Mucosa of descending colon (tissue), 3 donors: ENCODE measurements at regions not wholly inside any gene's neighbourhood (a gene's known extent, or its start where the extent isn't known, plus 50 kb on each side); places are given as distances from the start of the nearest gene placed in this dataset.

Experiments
- ATAC-seq: fragments of 200-7000 bp; cut with Tn5 transposase; one replicate; pipeline ENCODE4 v1.9.1; 2020; ENCODE audit warnings: mild to moderate bottlenecking, moderate library complexity
- DNase-seq, 3 donors: peaks; one replicate each; pipeline ENCODE4 v3.0.0-alpha.2; 2020
- H3K36me3 ChIP-seq: fragments of 200-600 bp; one replicate; pipeline ENCODE4 v1.8.0; 2021; ENCODE audit warnings: low read depth, mild to moderate bottlenecking
- H3K4me1 ChIP-seq: fragments of 200-600 bp; one replicate; pipeline ENCODE4 v1.8.0; 2021; ENCODE audit warnings: low read depth, mild to moderate bottlenecking
- H3K4me3 ChIP-seq: fragments of 200-600 bp; one replicate; pipeline ENCODE4 v1.8.0; 2021; ENCODE audit warnings: mild to moderate bottlenecking
- H3K9me3 ChIP-seq: fragments of 200-600 bp; one replicate; pipeline ENCODE4 v1.8.0; 2021; ENCODE audit warnings: mild to moderate bottlenecking
- intact Hi-C, 2 donors: fragments of 100-400 bp; cut with DNase I in 1 of 2; cut with micrococcal nuclease in 1 of 2; formaldehyde crosslinking; loops; one replicate each; pipeline versions ENCODE4 v1.11.0 to v1.11.1; 2022; cut with DNase I, micrococcal nuclease
- TF ChIP-seq, protein P1 (sequence below): fragments of 200-600 bp; IDR thresholded peaks from one replicate; pipeline ENCODE4 v1.8.0; 2022; ENCODE audit warnings: antibody characterized with exemption, mild to moderate bottlenecking
- donor health status: DM: no; HTN: no; CAD: no; lungs with moderate emphysema.
- donor health status: DM: no; HTN: no; CAD: no.
- donor health status: DM: no; HTN: yes; CAD: no.

- TF ChIP-seq, protein P1, sequence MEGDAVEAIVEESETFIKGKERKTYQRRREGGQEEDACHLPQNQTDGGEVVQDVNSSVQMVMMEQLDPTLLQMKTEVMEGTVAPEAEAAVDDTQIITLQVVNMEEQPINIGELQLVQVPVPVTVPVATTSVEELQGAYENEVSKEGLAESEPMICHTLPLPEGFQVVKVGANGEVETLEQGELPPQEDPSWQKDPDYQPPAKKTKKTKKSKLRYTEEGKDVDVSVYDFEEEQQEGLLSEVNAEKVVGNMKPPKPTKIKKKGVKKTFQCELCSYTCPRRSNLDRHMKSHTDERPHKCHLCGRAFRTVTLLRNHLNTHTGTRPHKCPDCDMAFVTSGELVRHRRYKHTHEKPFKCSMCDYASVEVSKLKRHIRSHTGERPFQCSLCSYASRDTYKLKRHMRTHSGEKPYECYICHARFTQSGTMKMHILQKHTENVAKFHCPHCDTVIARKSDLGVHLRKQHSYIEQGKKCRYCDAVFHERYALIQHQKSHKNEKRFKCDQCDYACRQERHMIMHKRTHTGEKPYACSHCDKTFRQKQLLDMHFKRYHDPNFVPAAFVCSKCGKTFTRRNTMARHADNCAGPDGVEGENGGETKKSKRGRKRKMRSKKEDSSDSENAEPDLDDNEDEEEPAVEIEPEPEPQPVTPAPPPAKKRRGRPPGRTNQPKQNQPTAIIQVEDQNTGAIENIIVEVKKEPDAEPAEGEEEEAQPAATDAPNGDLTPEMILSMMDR, result no peak
- H3K9me3 ChIP-seq, result no peaks in the 10 kb centered on the region
- no peak overlapping the region for H3K4me3 ChIP-seq
- intact Hi-C loops, result loop anchor here (10.0 kb wide), 2 partner anchors 89 to 99 kb away; partner anchors contain the start of gene SVIL (in 1 of the 2)
- ATAC-seq, result no peak
- DNase-seq, result peak in 1 of 3 donors; percentile 34
- H3K4me1 ChIP-seq, result peaks cover 21% of the 10 kb centered on the region
- no peaks in the 10 kb centered on the region for H3K36me3 ChIP-seq
Observed at GRCh38 chr10:29733323-29733722, 98.6 kb upstream of the SVIL start.

DNA sequence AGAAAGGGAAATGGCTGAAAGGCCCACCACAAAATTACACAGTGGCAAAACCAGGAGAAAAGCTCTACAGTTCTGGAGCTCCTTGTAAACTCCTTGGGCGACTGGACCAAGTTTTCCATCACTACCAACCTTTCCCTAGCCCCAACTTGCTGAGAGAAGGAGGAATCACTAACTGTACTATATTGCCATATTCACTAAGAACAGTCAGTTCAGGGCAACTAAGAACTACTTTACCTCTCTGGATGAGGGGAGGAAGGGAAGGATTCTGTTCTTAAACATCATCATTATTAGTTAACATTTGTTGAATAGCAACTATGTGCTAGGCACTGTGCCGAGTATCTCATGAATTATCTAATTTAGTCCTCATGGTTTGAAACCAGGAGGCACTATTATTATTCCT is 98.1 kb upstream of the SVIL start:
- ATAC-seq, result no peak
- Histone ChIP-seq H3K36me3 (no peaks in the 10 kb centered on the region), H3K9me3 (no peaks in the 10 kb centered on the region), H3K4me1 (peaks cover 21% of the 10 kb centered on the region), H3K4me3 (no peak overlapping the region)
- DNase-seq, result no peak
- intact Hi-C loops, result loop anchor here (10.0 kb wide), 2 partner anchors 88 to 98 kb away; partner anchors contain the start of gene SVIL (in 1 of the 2)
- TF ChIP-seq, protein P1, result no peak

DNA sequence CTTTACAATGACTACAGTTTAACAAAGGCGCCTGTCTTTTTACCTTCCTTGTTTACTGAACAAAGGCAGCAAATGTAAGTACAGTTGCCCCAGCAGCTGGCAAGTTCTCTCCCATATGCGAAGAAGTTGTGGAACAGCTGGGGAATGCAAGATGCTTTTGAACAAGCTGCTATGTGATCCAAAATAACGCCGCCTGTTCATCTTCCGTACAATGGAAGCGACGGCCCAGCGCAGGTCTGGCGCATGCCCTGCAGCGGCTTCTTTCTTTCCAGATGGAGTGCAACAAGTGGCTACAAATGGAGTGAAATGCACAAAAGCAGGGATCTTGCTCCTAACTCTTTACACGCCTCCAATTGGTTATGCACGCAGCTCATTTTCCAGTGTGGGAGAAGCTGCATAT is 97.0 kb upstream of the SVIL start:
- H3K9me3 ChIP-seq, result no peaks in the 10 kb centered on the region
- peak in 2 of 3 donors; percentile 33 to 50 for DNase-seq
- no peaks in the 10 kb centered on the region for H3K36me3 ChIP-seq
- H3K4me1 ChIP-seq, result peaks cover 21% of the 10 kb centered on the region
- no peak overlapping the region for H3K4me3 ChIP-seq
- TF ChIP-seq, protein P1, result no peak
- peak; percentile 1 for ATAC-seq
- intact Hi-C loops, result loop anchor here (10.0 kb wide), 2 partner anchors 87 to 97 kb away; partner anchors contain the start of gene SVIL (in 1 of the 2)

DNA sequence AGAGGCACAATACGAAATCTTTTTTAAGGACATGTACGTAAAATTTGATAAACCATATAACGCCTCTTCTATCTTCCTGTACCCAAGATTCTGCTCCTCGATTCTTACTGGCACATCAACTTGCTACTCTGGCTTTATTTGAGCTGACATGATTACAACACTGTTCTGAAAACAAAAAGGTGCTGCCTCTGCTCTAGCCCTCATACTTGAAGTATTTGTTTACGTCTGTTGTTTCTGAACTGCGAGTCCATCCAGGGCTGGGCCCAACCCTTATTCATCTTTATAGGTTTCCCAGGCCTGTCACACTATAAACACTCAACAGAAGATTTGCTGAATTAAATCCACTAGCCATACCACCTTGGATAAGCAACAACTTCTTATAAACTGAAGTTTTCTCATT is 96.2 kb upstream of the SVIL start:
- H3K4me3 ChIP-seq, result no peak overlapping the region
- ATAC-seq, result peak; percentile 9
- H3K9me3 ChIP-seq, result no peaks in the 10 kb centered on the region
- intact Hi-C loops, result loop anchor here (10.0 kb wide), 2 partner anchors 86 to 96 kb away; partner anchors contain the start of gene SVIL (in 1 of the 2)
- TF ChIP-seq, protein P1, result no peak
- H3K36me3 ChIP-seq, result no peaks in the 10 kb centered on the region
- peaks cover 21% of the 10 kb centered on the region for H3K4me1 ChIP-seq
- DNase-seq, result no peak

- H3K4me3 ChIP-seq, result no peak overlapping the region
- H3K9me3 ChIP-seq, result no peaks in the 10 kb centered on the region
- intact Hi-C loops, result loop anchor here (10.0 kb wide), 2 partner anchors 86 to 96 kb away; partner anchors contain the start of gene SVIL (in 1 of the 2)
- TF ChIP-seq, protein P1, result no peak
- peaks cover 21% of the 10 kb centered on the region for H3K4me1 ChIP-seq
- H3K36me3 ChIP-seq, result no peaks in the 10 kb centered on the region
- ATAC-seq (no peak), DNase-seq (no peak)
Observed at GRCh38 chr10:29730458-29730857, 95.7 kb upstream of the SVIL start.
